GM12878 (cell line): ENCODE measurements at regions not wholly inside any gene's neighbourhood (a gene's known extent, or its start where the extent isn't known, plus 50 kb on each side); places are given as distances from the start of the nearest gene placed in this dataset.

Experiments used
- ATF3 ChIP-seq: IDR thresholded peaks from 2 replicates; pipeline ENCODE4 v1.6.1; 2011; ENCODE audit warnings: low read depth, mild to moderate bottlenecking, low read length, moderate library complexity, borderline replicate concordance; ENCODE audit errors: extremely low read depth
- CEBPZ ChIP-seq: fragments of 150-350 bp; IDR thresholded peaks from 2 replicates; pipeline ENCODE4 v1.6.1; 2016; ENCODE audit warnings: low read depth, low read length
- ETV6 ChIP-seq, 2 experiments: fragments of 450-650 bp in 1 of 2; IDR thresholded peaks in 1 of 2; conservative IDR thresholded peaks in 1 of 2; 2 replicates each; pipeline ENCODE4 v1.6.1; 2014; ENCODE audit warnings: antibody characterized with exemption in 1 of 2, borderline replicate concordance in 1 of 2, low read depth in 1 of 2, mild to moderate bottlenecking in 1 of 2, moderate library complexity in 1 of 2
- EZH2 ChIP-seq: IDR thresholded peaks from 2 replicates; pipeline ENCODE4 v1.6.1; 2012; ENCODE audit warnings: low read depth, mild to moderate bottlenecking, control low read depth, inconsistent platforms, low read length, borderline replicate concordance; ENCODE audit not compliant: control insufficient read depth
- JUNB ChIP-seq: IDR thresholded peaks from 2 replicates; pipeline ENCODE4 v1.6.1; 2016; ENCODE audit warnings: antibody characterized with exemption, mild to moderate bottlenecking
- POLR2A ChIP-seq: IDR thresholded peaks from 2 replicates; pipeline ENCODE4 v1.6.1; 2011; ENCODE audit warnings: low read depth, mild to moderate bottlenecking, low read length
- POLR2AphosphoS5 ChIP-seq: IDR thresholded peaks from 2 replicates; pipeline ENCODE4 v1.6.1; 2011; ENCODE audit warnings: mild to moderate bottlenecking, low read length, inconsistent platforms
- SIN3A ChIP-seq: IDR thresholded peaks from 2 replicates; pipeline ENCODE4 v1.6.1; 2012; ENCODE audit warnings: low read depth, low read length, improper control_type of control experiment
- TF ChIP-seq, protein P1 (sequence below): fragments of 450-650 bp; IDR thresholded peaks from 2 replicates; pipeline ENCODE4 v1.6.1; 2016; ENCODE audit warnings: mild to moderate bottlenecking
- TF ChIP-seq, protein P2 (sequence below), 3 experiments: IDR thresholded peaks in 2 of 3; conservative IDR thresholded peaks in 1 of 3; 2 replicates each; pipeline ENCODE4 v1.5.1; 2011; ENCODE audit warnings: low read depth in 3 of 3, low read length in 3 of 3, mild to moderate bottlenecking in 3 of 3, control low read depth in 2 of 3, moderate library complexity in 2 of 3, inconsistent platforms in 1 of 3, mixed read lengths in 1 of 3; ENCODE audit not compliant: control insufficient read depth in 2 of 3, insufficient read depth in 1 of 3; ENCODE audit errors: extremely low read depth in 1 of 3
- TF ChIP-seq, protein P3 (sequence below): IDR thresholded peaks from 2 replicates; pipeline ENCODE4 v1.6.1; 2012; ENCODE audit warnings: mild to moderate bottlenecking, low read depth, low read length

DNA sequence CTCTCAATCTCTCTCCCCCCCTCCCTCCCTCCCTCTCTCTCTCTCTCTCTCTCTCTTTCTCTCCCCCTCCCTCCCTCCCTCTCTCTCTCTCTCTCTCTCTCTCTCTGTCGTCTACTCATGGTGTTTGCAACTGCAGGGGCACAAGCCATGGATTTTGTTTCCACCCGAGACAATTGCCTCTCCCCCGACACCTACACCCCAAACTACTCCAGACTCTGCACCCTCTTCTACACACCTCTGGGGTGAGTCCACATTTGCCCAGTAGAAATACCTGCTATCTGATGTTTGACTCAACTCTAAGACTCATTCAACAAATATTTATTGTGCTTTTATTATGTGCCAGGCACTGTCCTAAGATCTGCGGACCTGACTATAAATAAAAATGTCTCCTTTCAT is 93.7 kb downstream of the TMEM17 start:
- no peak for TF ChIP-seq EZH2
- no peak for TF ChIP-seq ATF3
- TF ChIP-seq, protein P1, sequence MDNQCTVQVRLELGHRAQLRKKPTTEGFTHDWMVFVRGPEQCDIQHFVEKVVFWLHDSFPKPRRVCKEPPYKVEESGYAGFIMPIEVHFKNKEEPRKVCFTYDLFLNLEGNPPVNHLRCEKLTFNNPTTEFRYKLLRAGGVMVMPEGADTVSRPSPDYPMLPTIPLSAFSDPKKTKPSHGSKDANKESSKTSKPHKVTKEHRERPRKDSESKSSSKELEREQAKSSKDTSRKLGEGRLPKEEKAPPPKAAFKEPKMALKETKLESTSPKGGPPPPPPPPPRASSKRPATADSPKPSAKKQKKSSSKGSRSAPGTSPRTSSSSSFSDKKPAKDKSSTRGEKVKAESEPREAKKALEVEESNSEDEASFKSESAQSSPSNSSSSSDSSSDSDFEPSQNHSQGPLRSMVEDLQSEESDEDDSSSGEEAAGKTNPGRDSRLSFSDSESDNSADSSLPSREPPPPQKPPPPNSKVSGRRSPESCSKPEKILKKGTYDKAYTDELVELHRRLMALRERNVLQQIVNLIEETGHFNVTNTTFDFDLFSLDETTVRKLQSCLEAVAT, result no peak
- no peak for TF ChIP-seq POLR2A
- TF ChIP-seq ETV6 (conservative IDR thresholded peaks at IDR 0.05 in 1 of 2, IDR thresholded peaks at IDR 0.05 in 1 of 2; ENCODE audit: borderline replicate concordance in 1 of 2, low read depth in 1 of 2), result no peak
- TF ChIP-seq, protein P2, sequence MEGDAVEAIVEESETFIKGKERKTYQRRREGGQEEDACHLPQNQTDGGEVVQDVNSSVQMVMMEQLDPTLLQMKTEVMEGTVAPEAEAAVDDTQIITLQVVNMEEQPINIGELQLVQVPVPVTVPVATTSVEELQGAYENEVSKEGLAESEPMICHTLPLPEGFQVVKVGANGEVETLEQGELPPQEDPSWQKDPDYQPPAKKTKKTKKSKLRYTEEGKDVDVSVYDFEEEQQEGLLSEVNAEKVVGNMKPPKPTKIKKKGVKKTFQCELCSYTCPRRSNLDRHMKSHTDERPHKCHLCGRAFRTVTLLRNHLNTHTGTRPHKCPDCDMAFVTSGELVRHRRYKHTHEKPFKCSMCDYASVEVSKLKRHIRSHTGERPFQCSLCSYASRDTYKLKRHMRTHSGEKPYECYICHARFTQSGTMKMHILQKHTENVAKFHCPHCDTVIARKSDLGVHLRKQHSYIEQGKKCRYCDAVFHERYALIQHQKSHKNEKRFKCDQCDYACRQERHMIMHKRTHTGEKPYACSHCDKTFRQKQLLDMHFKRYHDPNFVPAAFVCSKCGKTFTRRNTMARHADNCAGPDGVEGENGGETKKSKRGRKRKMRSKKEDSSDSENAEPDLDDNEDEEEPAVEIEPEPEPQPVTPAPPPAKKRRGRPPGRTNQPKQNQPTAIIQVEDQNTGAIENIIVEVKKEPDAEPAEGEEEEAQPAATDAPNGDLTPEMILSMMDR (IDR thresholded peaks at IDR 0.05 in 2 of 3, conservative IDR thresholded peaks at IDR 0.05 in 1 of 3; ENCODE audit: control insufficient read depth in 2 of 3, extremely low read depth in 1 of 3, insufficient read depth in 1 of 3, low read depth in 3 of 3, low read length in 3 of 3), result no peak
- no peak for TF ChIP-seq CEBPZ
- no peak for TF ChIP-seq SIN3A
- TF ChIP-seq, protein P3, sequence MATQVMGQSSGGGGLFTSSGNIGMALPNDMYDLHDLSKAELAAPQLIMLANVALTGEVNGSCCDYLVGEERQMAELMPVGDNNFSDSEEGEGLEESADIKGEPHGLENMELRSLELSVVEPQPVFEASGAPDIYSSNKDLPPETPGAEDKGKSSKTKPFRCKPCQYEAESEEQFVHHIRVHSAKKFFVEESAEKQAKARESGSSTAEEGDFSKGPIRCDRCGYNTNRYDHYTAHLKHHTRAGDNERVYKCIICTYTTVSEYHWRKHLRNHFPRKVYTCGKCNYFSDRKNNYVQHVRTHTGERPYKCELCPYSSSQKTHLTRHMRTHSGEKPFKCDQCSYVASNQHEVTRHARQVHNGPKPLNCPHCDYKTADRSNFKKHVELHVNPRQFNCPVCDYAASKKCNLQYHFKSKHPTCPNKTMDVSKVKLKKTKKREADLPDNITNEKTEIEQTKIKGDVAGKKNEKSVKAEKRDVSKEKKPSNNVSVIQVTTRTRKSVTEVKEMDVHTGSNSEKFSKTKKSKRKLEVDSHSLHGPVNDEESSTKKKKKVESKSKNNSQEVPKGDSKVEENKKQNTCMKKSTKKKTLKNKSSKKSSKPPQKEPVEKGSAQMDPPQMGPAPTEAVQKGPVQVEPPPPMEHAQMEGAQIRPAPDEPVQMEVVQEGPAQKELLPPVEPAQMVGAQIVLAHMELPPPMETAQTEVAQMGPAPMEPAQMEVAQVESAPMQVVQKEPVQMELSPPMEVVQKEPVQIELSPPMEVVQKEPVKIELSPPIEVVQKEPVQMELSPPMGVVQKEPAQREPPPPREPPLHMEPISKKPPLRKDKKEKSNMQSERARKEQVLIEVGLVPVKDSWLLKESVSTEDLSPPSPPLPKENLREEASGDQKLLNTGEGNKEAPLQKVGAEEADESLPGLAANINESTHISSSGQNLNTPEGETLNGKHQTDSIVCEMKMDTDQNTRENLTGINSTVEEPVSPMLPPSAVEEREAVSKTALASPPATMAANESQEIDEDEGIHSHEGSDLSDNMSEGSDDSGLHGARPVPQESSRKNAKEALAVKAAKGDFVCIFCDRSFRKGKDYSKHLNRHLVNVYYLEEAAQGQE, result no peak
- no peak for TF ChIP-seq JUNB
- TF ChIP-seq POLR2AphosphoS5, result no peak
